GM12878 (cell line): ENCODE measurements at regions not wholly inside any gene's neighbourhood (a gene's known extent, or its start where the extent isn't known, plus 50 kb on each side); places are given as distances from the start of the nearest gene placed in this dataset.

Experiments
- ATAC-seq: fragments of 200-7000 bp; cut with Tn5 transposase; 3 replicates; pipeline ENCODE4 v1.9.1; 2020; ENCODE audit warnings: mild to moderate bottlenecking, moderate library complexity
- BruUV-seq: library from RNA; stranded (reverse); fragments of 400-500 nt; replicated peaks from 2 replicates; lab custom pipeline; 2021; lab: Mats Ljungman, UMichigan
- CTCF ChIA-PET: fragments of 300-600 bp; sonication (Branson Sonifier 250); formaldehyde crosslinking; extraction: SDS; loops from one replicate; lab custom pipeline; 2021; ENCODE audit warnings: inconsistent platforms; lab: Yijun Ruan, JAX
- POLR2A ChIA-PET: fragments of 350-600 bp; formaldehyde crosslinking; extraction: SDS; loops from one replicate; lab custom pipeline; 2021; ENCODE audit warnings: inconsistent platforms; lab: Charles Lee
- RAD21 ChIA-PET: fragments of 300-600 bp; sonication (Branson Sonifier 250); formaldehyde crosslinking; loops from one replicate; lab custom pipeline; 2023; ENCODE audit warnings: antibody characterized with exemption; ENCODE audit not compliant: unreplicated experiment; lab: Charles Lee
- SMC1A ChIA-PET: fragments of 300-600 bp; sonication (Branson Sonifier 250); formaldehyde crosslinking; loops from one replicate; lab custom pipeline; 2023; ENCODE audit not compliant: unreplicated experiment, uncharacterized antibody; lab: Charles Lee
- DNase-seq: peaks from one replicate; pipeline ENCODE4 v3.0.0-alpha.2; 2011; ENCODE audit warnings: low read depth, low spot score
- FAIRE-seq: peaks from 3 replicates; lab custom pipeline; 2011; peaks lifted over from hg19 to GRCh38; lab: Jason Lieb, UNC
- H2AFZ ChIP-seq: 2 replicates; pipeline ENCODE4 v1.6.0; 2011; ENCODE audit warnings: low read depth, low read length, control low read depth; ENCODE audit not compliant: control insufficient read depth
- H3K27ac ChIP-seq: 2 replicates; pipeline ENCODE4 v1.5.1; 2011; ENCODE audit warnings: control low read depth; ENCODE audit not compliant: control insufficient read depth, insufficient read depth
- H3K27me3 ChIP-seq, 2 experiments: replicated peaks in 1 of 2; 2 replicates each; pipeline versions ENCODE4 v1.6.0 to v1.6.1; 2011; ENCODE audit warnings: low read length in 1 of 2; ENCODE audit not compliant: control insufficient read depth in 2 of 2, insufficient read depth in 2 of 2
- H3K36me3 ChIP-seq, 2 experiments: 2 replicates each; pipeline ENCODE4 v1.5.1; 2011; ENCODE audit warnings: low read length in 1 of 2; ENCODE audit not compliant: control insufficient read depth in 2 of 2, insufficient read depth in 2 of 2
- H3K4me1 ChIP-seq: 2 replicates; pipeline ENCODE4 v1.6.1; 2011; ENCODE audit warnings: mild to moderate bottlenecking, low read length, moderate library complexity, mixed read lengths; ENCODE audit not compliant: control insufficient read depth, insufficient read depth
- H3K4me2 ChIP-seq: 2 replicates; pipeline ENCODE4 v1.6.0; 2011; ENCODE audit warnings: control low read depth; ENCODE audit not compliant: control insufficient read depth, insufficient read depth
- H3K4me3 ChIP-seq: fragments of 200-600 bp; sonication (generic); 2 replicates; pipeline ENCODE4 v1.5.1; 2016
- H3K79me2 ChIP-seq: 2 replicates; pipeline ENCODE4 v1.6.0; 2011; ENCODE audit warnings: low read length; ENCODE audit not compliant: control insufficient read depth, insufficient read depth
- H3K9ac ChIP-seq: 2 replicates; pipeline ENCODE4 v1.8.0; 2011; ENCODE audit warnings: low read length, control low read depth, mixed read lengths; ENCODE audit not compliant: control insufficient read depth, insufficient read depth
- H3K9me3 ChIP-seq: replicated peaks from 3 replicates; pipeline ENCODE4 v1.5.1; 2011; ENCODE audit warnings: mild to moderate bottlenecking, low read length; ENCODE audit not compliant: control insufficient read depth, insufficient read depth
- H4K20me1 ChIP-seq: 2 replicates; pipeline ENCODE4 v1.6.0; 2011; ENCODE audit not compliant: control insufficient read depth, insufficient read depth
- BHLHE40 ChIP-seq, 2 experiments: fragments of 450-650 bp in 1 of 2; IDR thresholded peaks; 2 replicates each; pipeline ENCODE4 v1.6.1; 2011 to 2017; ENCODE audit warnings: low read depth in 2 of 2, borderline replicate concordance in 1 of 2, improper control_type of control experiment in 1 of 2, low read length in 1 of 2, mild to moderate bottlenecking in 1 of 2
- CHD1 ChIP-seq: IDR thresholded peaks from 2 replicates; pipeline ENCODE4 v1.6.1; 2012; ENCODE audit warnings: low read depth, low read length, improper control_type of control experiment
- CHD4 ChIP-seq: fragments of 200-600 bp; sonication (generic); IDR thresholded peaks from 2 replicates; pipeline ENCODE4 v1.6.1; 2016; ENCODE audit warnings: mild to moderate bottlenecking
- MTA2 ChIP-seq: fragments of 450-650 bp; IDR thresholded peaks from 2 replicates; pipeline ENCODE4 v1.6.1; 2016; ENCODE audit warnings: low read depth, mild to moderate bottlenecking, moderate library complexity
- NFIC ChIP-seq: IDR thresholded peaks from 2 replicates; pipeline ENCODE4 v1.6.1; 2012; ENCODE audit warnings: low read depth, mild to moderate bottlenecking, inconsistent platforms, low read length, moderate library complexity
- YY1 ChIP-seq: IDR thresholded peaks from 2 replicates; pipeline ENCODE4 v1.6.1; 2011; ENCODE audit warnings: low read depth, mild to moderate bottlenecking, low read length
- WGBS: methylation state at CpG from one replicate; pipeline ENCODE4 v1.1.6; 2016; ENCODE audit warnings: low lambda C conversion rate; ENCODE audit not compliant: insufficient replicate concordance, insufficient coverage; ENCODE audit errors: missing lambda C conversion rate; 5-methylcytosine and 5-hydroxymethylcytosine counted together
- in situ Hi-C: fragments of 300-500 bp; cut with MboI; formaldehyde crosslinking; loops from 9 replicates; pipeline ENCODE4 v1.14.3; 2018; ENCODE audit warnings: mixed read lengths
- intact Hi-C: fragments of 100-400 bp; cut with micrococcal nuclease; formaldehyde crosslinking; loops from one replicate; pipeline ENCODE4 v1.14.2; 2022; ENCODE audit not compliant: unreplicated experiment

DNA sequence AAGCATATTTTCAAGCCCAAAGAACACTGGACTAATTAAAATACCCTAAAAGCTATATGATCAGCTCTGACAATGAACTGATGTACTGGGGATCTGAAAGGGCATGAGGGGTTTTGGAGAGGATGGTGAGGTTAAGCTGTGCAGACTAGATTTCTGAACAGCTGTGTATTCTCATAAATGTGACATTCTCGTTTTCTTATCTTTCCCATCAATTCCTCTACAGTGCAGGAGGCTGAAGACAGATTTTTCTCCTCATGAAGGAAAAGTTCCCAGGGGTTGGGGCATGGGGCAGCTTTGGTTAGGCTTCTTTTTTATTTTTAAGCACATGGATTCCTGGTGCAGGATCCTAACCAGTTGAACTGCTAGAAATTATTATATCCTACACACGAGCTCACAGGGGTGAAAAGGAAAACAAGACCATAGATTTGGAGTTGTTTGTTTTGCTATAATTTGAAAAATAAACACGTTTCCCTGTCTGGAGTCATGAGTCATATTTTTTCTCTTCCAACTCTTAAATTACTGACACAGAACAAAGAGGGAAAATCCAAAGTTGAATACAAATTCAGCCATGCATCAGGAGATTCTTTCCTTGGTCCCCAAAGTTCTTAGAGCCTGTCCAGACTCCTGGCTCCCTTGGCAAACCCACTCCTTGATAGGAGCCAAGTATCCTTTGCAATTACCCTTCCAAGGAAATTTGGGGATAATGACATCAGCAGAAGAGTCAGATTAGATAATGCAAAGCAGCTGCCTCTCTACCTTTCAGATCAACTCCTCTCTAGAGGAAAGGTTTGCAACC is 147.7 kb upstream of the NPVF start:
- ATAC-seq = no peak
- no TSS peak for BruUV-seq
- in situ Hi-C loops (loop anchor here (25.0 kb wide), 1 partner anchor 186 kb away; no protein-coding TSS in a partner anchor), intact Hi-C loops (no loop called here)
- Histone ChIP-seq H3K27ac (no peak overlapping the region), H2AFZ (no peak overlapping the region), H3K4me1 (no peaks in the 10 kb centered on the region), H3K36me3 (no peaks in the 10 kb centered on the region), H3K4me3 (no peak overlapping the region), H3K27me3 (no peaks in the 10 kb centered on the region; a peak in 1 of 4 replicates), H3K4me2 (no peak overlapping the region), H3K9ac (no peak overlapping the region), H3K9me3 (no peaks in the 10 kb centered on the region; the same call in 2 of the 3 replicates), H4K20me1 (no peaks in the 10 kb centered on the region), H3K79me2 (no peaks in the 10 kb centered on the region)
- ChIA-PET SMC1A (no interaction called here), CTCF (interaction anchor here (1.2 kb wide), 1 partner anchor 15 kb away, joined by 4 read pairs; no protein-coding TSS in a partner anchor), RAD21 (no interaction called here), POLR2A (no interaction called here)
- FAIRE-seq = no peak
- no peak for DNase-seq
- WGBS = 0% methylated on average over 3 of the region's 3 CpGs
- TF ChIP-seq MTA2 (no peak), CHD1 (no peak), NFIC (no peak), YY1 (no peak), BHLHE40 (IDR thresholded peaks at IDR 0.05; ENCODE audit: borderline replicate concordance in 1 of 2, low read depth in 2 of 2, low read length in 1 of 2) (no peak), CHD4 (no peak)
